ENCODE measurements at regions not wholly inside any gene's neighbourhood (a gene's known extent, or its start where the extent isn't known, plus 50 kb on each side); places are given as distances from the start of the nearest gene placed in this dataset.

- TF ChIP-seq POLR2AphosphoS5 (IDR thresholded peaks at IDR 0.05): no peak
- TF ChIP-seq, protein P1, sequence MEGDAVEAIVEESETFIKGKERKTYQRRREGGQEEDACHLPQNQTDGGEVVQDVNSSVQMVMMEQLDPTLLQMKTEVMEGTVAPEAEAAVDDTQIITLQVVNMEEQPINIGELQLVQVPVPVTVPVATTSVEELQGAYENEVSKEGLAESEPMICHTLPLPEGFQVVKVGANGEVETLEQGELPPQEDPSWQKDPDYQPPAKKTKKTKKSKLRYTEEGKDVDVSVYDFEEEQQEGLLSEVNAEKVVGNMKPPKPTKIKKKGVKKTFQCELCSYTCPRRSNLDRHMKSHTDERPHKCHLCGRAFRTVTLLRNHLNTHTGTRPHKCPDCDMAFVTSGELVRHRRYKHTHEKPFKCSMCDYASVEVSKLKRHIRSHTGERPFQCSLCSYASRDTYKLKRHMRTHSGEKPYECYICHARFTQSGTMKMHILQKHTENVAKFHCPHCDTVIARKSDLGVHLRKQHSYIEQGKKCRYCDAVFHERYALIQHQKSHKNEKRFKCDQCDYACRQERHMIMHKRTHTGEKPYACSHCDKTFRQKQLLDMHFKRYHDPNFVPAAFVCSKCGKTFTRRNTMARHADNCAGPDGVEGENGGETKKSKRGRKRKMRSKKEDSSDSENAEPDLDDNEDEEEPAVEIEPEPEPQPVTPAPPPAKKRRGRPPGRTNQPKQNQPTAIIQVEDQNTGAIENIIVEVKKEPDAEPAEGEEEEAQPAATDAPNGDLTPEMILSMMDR (IDR thresholded peaks at IDR 0.05): no peak
- TF ChIP-seq POLR2A (IDR thresholded peaks at IDR 0.05): no peak
These were observed 926.5 kb upstream of the GHITM start for GRCh38 chr10:83212632-83213334.
